ENCODE measurements at regions not wholly inside any gene's neighbourhood (a gene's known extent, or its start where the extent isn't known, plus 50 kb on each side); places are given as distances from the start of the nearest gene placed in this dataset.
"Not testable (repeated sequence)": the region's sequence is repeated elsewhere in the genome, so short reads cannot be mapped to it uniquely, and the experiment has no call there.

- DNase-seq = no peak
These were observed 92.6 kb downstream of the KIF26A start for GRCh38 chr14:104230946-104231345.

- no peak for DNase-seq
These were observed 93.7 kb downstream of the KIF26A start for GRCh38 chr14:104232070-104232484.

GRCh38 chr14:104234007-104234786 is 95.8 kb downstream of the KIF26A start:
- not testable (repeated sequence) for DNase-seq

- DNase-seq = no peak
These were observed 97.3 kb downstream of the KIF26A start for GRCh38 chr14:104235686-104236085.

- no peak for DNase-seq
These were observed 99.5 kb downstream of the KIF26A start for GRCh38 chr14:104237651-104238423.

GRCh38 chr14:104238424-104239184 is 100.2 kb downstream of the KIF26A start:
- DNase-seq = no peak

GRCh38 chr14:104239185-104239775 is 100.9 kb downstream of the KIF26A start:
- no peak for DNase-seq

DNA sequence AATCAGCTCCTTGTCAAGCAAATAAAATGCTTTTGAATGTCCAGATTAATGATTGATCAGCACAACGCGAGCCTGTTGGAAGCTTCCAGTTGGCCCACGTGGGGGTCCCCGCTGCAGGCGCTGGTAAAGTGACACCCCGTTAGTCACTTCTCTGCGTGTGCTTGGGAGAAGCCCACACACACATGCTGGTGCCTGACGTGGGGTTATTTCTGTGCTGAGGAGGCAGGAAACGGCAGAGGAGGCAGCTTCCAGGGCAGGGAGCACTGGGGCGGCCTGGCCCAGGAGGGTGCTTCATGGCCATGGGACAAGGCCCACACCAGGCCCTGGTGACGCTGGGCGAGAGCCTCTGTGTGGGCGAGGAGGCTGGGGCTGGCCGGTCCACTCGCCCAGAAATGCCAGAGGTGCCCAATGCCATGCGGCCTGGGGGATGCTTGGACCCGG is 101.5 kb downstream of the KIF26A start:
- DNase-seq = no peak

DNA sequence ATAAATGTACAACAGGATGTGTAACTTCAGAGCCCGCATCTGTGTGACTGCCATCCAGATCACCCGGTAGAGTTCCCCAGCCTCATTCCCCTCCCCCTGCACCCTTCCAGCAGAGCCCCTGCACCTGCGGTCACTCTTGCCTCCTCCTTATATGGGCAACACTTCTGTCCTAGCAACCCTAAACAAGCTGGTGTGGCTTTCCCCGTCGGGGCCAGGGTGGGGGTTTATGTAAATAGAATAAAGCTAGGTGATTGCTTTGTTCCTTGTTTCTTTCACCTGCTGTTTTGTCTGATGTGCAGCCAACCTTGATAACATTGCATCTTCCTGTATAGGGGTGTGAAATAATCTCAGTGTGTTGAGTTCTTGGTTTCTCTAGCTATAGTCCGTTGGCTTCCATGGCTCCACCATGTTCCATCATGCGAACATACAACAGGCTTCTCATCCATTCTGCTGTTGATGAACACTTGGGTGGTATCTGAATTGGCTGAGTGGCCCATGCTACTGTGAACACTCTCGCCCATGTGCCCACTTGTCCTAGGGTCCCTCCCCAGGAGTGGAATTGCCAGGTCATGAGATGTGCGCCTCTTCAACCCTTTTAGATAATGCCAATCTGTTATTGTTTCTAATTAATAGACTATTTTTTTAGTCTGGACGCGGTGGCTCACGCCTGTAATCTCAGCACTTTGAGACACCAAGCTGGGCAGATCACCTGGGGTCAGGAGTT is 102.2 kb downstream of the KIF26A start:
- no peak for DNase-seq

DNA sequence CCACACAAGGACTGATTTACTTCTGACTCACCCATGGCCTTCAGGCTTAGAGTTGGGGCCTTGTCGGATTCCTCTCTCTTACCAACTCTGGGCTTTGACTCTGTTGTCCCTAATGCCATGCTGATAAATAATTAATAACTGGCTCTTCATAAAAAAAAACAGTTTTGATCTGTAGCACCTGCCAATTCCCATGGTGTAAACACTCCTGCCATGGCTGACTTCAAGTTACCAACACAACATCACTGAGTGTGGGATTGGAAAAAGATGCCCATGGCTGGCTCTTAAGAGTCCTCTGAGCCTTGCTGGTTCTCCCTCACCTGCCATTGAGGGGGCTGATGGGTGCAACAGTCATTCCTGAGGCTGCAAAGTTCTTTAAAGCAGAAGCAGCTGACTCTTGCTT is 104.8 kb downstream of the KIF26A start:
- DNase-seq = no peak

DNA sequence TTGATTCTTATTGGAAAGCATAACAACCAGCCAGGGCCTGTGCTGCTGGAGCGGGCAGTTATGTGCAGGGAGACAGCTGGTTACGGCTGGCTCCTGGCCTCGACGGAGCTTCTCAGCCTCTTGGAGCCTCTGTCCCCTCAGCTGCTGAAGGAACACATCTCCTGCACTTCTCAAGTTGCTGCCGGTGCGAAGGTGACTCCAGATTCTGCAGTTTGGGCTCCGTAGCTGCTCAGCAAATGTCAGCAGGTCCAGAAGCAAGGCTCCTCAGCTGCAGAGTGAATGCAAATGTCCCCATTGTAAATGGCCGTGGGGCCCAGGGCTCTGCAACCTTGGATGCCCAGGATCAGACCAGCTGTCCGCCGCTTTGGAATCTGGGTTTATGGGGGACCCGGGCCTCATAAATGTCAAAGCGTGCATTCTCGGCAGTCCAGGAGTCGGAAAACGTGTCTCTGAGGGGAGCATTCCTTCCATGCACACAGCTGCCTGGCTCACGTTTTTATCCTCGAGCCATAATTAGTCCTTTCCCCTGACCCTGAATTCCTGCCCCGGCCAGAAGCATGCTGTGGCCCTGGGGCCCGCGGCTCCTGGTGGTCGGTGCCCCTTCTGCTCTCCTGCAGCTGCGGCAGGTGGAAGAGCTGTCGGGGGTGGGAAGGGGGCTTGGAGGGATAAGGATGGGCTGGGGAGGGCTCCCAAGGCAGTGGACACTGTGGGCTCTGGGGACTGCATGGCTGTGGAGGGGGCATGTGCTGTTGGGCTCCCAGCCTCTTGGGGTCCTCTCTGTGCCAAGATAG is 106.0 kb downstream of the KIF26A start:
- peak; percentile 28 for DNase-seq

DNA sequence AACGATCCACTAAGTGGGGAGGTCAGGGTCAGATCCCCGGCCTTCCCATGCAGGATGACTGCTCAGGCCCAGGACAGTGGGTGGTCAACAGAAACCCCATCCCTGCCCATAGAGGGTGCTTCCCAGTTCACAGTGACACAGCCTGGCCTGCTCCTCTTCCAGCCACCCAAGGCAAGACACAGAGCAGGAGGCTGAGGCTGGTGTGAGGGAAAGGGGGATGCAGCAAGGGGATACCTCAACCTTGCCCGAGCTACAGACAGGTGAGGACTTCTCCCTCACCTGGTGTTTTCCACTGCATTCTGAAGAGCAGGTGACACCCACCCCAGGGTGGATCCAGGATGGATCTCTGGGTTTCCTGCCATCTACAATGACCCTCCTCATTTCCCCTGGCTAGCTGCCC is 106.7 kb downstream of the KIF26A start:
- DNase-seq = no peak

DNA sequence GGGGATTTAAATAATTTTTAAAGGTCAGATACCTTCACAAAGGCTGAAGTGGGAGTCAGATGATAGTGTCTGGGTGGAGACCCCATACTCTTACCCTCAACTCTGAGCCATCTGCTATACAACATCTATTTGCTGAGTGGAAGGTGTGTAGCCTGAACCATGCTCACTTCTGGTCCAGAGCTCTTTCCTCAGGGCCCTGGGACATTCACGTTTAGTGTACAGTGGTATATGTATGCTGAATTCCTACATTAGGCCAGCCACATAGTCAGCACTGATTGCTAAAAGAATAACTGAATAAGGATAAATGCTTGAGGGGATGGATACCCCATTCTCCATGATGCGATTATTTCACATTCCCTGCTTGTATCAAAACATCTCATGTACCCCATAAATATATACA is 107.3 kb downstream of the KIF26A start:
- DNase-seq = no peak

- no peak for DNase-seq
These were observed 108.3 kb downstream of the KIF26A start for GRCh38 chr14:104246401-104247335.

DNA sequence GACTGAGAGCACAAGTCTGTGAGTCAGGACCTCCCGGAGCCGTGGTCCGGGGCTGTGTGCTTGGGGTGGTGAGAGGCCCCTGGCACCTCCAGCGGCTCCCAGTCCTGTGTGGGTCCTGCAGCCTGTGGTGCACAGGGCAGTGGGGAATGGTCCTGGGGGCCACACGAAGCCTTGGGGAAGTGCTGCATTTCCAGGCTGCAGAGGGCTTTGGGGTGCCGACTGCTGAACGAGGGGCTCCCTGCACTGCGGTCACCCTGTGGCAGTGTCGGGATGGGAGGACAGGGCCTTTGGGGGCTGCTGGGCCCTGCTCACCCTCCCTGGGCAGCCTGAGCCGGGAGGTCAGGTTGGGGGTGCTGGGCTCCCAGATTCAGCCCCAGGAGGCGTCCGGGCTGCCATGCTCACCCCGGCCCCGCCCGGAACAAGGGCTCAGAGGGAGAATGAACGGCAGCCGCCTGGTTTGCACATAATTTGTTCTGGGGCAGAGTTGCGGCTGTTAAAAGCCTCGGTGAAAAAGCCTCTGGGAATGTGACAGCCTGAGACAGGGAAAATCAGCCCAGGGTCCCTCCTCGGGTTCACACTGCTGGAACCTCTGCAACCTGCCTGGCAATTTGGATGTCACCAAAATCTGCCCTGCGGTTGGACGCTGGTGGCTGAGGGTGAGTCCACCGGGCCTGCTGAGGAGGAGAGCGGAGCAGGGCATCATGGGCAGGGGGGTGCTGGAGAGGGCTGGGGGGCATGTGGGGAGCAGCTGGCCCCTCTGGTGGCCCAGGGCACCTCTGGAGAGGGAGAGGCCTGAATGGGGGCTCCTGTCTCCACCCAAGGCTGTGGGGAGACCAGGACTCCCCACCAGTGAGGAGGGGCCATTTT is 109.2 kb downstream of the KIF26A start:
- no peak for DNase-seq

DNA sequence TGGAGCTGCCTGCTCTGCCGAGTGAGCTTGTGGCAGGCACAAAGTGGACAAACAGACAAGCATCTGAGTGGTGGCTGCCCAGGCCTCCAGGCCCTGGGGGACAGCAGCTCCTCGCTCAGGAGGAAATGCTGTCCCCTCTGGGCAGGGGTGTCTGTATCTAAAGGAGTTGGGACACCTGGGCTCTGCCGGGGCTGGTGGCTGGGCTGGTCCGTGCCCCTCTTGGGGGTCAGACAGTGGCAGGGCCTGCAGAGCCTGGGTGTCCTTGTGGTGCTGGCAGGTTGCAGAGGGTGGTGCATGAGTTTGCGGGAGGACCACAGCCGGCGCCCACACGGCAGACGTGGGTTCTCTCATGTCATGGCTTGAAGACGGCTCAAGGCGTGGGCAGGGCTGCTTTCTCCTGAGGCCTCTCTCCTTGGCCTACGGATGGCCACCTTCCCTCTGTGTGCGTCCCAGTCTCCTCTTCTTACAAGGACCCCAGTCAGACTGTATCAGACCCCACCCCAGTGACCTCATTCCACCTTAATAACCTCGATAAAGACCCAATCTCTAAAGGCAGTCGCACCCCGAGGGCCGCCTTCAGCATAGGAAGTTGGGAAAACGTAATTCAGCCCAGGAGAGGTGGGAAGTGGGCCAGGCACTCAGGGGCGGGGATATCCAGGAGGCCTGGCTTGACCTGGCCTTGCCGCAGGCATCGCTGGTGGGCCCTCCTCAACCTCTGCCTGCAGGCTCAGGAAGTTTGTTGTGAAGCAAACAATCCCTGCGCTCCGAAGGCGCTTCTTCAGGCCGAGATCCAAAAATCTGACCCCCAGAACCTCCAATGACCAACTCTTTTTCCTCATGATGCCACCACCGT is 110.0 kb downstream of the KIF26A start:
- DNase-seq = no peak

DNA sequence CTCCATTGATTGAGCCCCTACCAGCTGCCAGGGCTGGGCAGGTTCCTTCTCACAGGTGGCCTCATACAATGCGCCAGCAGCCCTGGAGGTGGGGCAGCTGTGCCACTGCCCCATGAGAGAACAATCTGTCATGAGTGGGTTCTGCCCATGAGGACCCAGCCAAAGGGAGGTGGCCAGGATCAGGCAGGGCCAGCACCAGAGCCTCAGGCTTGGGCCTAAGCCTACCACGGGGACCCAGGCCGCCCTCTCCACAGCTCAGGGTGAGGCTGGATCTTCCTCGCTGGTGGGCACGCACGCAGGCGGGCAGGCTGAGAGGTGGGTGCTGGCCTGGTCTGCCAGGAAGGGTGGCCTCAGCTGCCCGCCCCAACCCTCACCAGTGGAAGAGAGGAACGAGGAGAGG is 110.7 kb downstream of the KIF26A start:
- DNase-seq = no peak

DNA sequence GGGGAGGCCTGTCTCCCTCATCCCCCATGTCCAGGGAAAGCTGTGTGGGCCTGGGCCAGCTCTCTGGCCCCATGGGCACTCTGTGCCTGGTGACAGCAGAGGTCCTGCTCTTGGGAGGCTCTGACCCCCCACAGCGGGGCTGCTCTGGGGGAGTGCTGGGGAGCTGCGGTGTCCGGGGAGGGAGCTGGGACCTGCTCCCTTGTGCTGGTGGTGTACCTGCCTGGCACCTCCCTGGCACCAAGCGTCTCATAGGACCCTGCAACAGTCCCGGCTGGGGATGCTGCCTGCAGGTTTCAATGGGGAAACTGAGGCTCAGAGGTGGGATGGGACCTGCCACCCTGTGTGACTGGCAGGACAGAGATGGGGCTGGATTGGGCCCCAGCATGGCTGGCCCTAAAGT is 111.3 kb downstream of the KIF26A start:
- DNase-seq = no peak
